HFF-Myc (cell line): ENCODE measurements at regions not wholly inside any gene's neighbourhood (a gene's known extent, or its start where the extent isn't known, plus 50 kb on each side); places are given as distances from the start of the nearest gene placed in this dataset.

ENCODE experiments used
- DNase-seq: peaks from one replicate; pipeline ENCODE4 v3.0.0-alpha.2; 2011; ENCODE audit warnings: low read depth; ENCODE audit errors: extremely low read depth
- H3K4me3 ChIP-seq: replicated peaks from 2 replicates; pipeline ENCODE4 v1.5.1; 2011; ENCODE audit warnings: low read depth, mild to moderate bottlenecking, control low read depth, low read length
- CTCF ChIP-seq: IDR thresholded peaks from 2 replicates; pipeline ENCODE4 v1.5.1; 2012; ENCODE audit warnings: mild to moderate bottlenecking, low read depth, low read length, control low read depth; ENCODE audit errors: missing control alignments

DNA sequence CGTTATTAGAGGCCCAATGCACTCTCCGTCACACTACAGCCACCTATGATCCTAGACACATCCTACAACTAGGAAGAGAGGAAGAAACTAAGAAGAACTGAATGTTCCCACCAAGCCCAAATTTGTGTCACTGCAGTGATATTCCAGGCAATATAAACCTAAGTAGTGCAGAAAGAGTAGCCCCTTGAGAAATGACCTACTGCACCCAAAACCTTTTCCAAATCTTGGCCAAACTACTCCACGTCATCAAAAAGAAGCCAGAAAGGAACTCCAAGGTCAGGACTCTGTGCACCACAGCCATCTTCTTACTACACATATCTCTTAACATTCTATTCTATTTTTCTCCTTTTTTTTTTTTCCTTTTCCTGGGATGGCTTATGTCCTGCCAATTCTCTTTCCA is 60.2 kb downstream of the ADAMTS1 start:
- no peak for TF ChIP-seq CTCF
- no peak for DNase-seq

DNA sequence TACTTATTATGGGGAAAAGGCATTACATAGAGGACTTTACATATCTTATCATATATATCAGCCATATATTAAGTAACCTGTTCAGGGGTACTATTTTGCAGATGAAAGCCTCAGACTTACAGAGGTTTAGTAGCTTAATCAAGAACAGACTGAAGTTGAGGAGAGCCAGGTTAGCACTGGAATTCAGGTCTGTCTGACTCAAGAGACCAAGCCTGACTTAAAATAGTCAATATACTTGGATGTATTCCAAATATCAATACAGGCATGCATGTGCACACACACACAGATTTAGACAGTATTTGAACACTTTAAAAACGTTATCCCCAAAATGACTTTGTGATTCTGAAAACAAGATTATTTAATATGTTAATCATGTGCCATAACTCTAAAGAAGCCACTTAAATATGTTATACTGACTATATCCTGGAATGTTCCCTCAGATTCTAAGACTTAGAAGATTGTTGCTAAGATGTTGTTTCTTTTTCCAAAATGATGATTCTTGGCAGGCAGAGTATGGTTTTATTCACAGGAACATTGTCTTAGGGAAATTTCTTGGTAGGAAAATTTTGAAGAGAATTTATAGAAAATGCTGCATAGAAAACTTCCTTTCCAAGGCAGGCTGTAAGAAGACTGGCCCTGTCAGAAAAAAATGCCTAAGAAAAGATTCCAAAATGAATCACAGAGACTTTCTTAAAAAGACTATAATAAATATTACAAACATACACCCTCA is 61.6 kb downstream of the ADAMTS1 start:
- DNase-seq: no peak
- H3K4me3 ChIP-seq: no peak overlapping the region
- TF ChIP-seq CTCF: no peak

More for the DNA sequence above, 60.2 kb downstream of the ADAMTS1 start:
- no peak overlapping the region for H3K4me3 ChIP-seq

DNA sequence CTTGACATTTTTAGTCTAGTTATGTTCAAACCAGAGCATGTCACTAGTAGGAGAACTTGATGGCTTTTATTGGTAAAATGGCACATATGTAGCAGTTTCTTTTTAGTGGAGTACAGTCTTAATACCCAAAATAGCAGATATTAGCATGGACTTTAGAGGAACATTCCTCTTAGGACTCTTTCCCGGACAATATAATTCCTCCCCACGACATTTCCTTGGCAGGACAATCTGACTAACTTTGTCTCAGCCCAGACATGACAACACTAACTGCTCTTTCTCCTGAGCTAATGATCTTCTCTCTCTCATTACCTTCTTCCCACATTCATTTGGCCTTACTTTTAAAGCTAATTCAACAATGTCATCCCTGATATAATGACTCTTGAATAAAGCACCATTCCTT is 62.5 kb downstream of the ADAMTS1 start:
- H3K4me3 ChIP-seq: no peak overlapping the region
- DNase-seq: no peak
- TF ChIP-seq CTCF: no peak

DNA sequence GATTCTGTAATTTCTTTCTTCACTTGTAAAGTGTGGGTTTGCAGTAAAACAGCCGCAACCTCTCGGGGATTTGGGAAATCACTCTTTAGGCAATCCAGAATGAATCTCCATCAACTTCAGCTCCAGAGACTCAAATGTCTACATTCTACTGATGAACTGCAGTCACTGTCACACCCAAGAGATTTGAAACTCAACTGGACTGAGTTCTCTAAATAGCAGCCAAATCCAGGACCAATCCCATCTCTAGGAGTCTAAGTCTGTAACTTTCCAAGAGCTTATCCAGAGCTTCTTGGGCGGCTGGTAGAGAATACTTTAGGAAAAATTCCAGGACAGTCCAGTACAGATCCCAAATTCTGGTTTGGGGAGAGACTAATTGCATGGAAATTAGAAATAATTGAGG is 62.9 kb downstream of the ADAMTS1 start:
- H3K4me3 ChIP-seq: no peak overlapping the region
- no peak for DNase-seq
- no peak for TF ChIP-seq CTCF

- TF ChIP-seq CTCF: no peak
- DNase-seq: no peak
Observed at GRCh38 chr21:26781331-26781730, 63.9 kb downstream of the ADAMTS1 start.

DNA sequence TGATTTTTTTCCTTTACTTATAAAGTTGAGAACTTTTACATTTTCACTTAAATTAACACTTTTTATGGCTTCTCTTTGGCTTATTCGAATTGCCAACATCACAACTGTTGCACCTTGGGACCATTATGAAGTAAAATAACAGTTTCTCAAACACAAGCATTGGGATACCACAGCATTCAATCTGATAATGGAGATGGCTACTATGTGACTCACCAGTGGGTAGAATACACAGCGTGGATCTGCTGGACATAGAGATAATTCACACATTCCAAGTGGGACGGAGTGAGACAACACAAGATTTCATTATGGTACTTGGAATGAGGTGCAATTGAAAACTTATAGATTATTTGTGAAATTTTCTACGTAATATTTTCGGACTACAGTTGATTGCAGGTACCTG is 68.0 kb downstream of the ADAMTS1 start:
- no peak overlapping the region for H3K4me3 ChIP-seq
- TF ChIP-seq CTCF: no peak
- no peak for DNase-seq

More at GRCh38 chr21:26781331-26781730, 63.9 kb downstream of the ADAMTS1 start:
- H3K4me3 ChIP-seq: no peak overlapping the region
